Natural killer cell (primary cell): ENCODE measurements at regions not wholly inside any gene's neighbourhood (a gene's known extent, or its start where the extent isn't known, plus 50 kb on each side); places are given as distances from the start of the nearest gene placed in this dataset.

Source experiments
- ATAC-seq, 3 donors: fragments of 150-1000 bp in 2 of 3; fragments of 200-7000 bp in 1 of 3; cut with Tn5 transposase; 1 replicate in 1 of 3; 2 replicates in 2 of 3; pipeline ENCODE4 v1.10.0; 2021; ENCODE audit warnings: mild to moderate bottlenecking in 2 of 3, moderate library complexity in 2 of 3
- DNase-seq, 2 donors: peaks; one replicate each; pipeline versions ENCODE4 v3.0.0 to v3.0.0-alpha.2; 2013 to 2021; ENCODE audit warnings: mixed read lengths in 1 of 2
- H3K27ac ChIP-seq: one replicate; pipeline ENCODE4 v1.5.1; 2013; ENCODE audit warnings: mild to moderate bottlenecking, low read length
- H3K27me3 ChIP-seq: one replicate; pipeline ENCODE4 v1.6.1; 2013; ENCODE audit warnings: low read length; ENCODE audit not compliant: control insufficient read depth, insufficient read depth
- H3K36me3 ChIP-seq: one replicate; pipeline ENCODE4 v1.6.1; 2013; ENCODE audit warnings: low read length; ENCODE audit not compliant: control insufficient read depth, insufficient read depth
- H3K4me1 ChIP-seq: one replicate; pipeline ENCODE4 v1.6.1; 2013; ENCODE audit warnings: low read length; ENCODE audit not compliant: control insufficient read depth, insufficient read depth
- H3K4me3 ChIP-seq: one replicate; pipeline ENCODE4 v1.5.1; 2013; ENCODE audit warnings: low read length
- H3K9me3 ChIP-seq: one replicate; pipeline ENCODE4 v1.6.1; 2013; ENCODE audit warnings: low read length; ENCODE audit not compliant: control insufficient read depth, insufficient read depth
- H3K27ac Mint-ChIP-seq, 2 donors: one replicate each; pipeline ENCODE4 v1.8.0; 2022; ENCODE audit warnings: mild to moderate bottlenecking in 2 of 2, mixed read lengths in 2 of 2, moderate library complexity in 1 of 2
- H3K27me3 Mint-ChIP-seq, 2 donors: one replicate each; pipeline ENCODE4 v1.8.0; 2022; ENCODE audit warnings: low read depth in 2 of 2, mixed read lengths in 2 of 2
- H3K36me3 Mint-ChIP-seq: one replicate; pipeline ENCODE4 v1.8.0; 2022; ENCODE audit warnings: mixed read lengths
- H3K4me1 Mint-ChIP-seq, 2 donors: one replicate each; pipeline ENCODE4 v1.8.0; 2022; ENCODE audit warnings: mixed read lengths in 2 of 2
- H3K4me3 Mint-ChIP-seq: one replicate; pipeline ENCODE4 v1.8.0; 2022; ENCODE audit warnings: mild to moderate bottlenecking, moderate library complexity, mixed read lengths
- H3K9me3 Mint-ChIP-seq, 2 donors: one replicate each; pipeline ENCODE4 v1.8.0; 2022; ENCODE audit warnings: mixed read lengths in 2 of 2
- WGBS: methylation state at CpG from one replicate; pipeline ENCODE4 v1.1.7; 2013; ENCODE audit warnings: missing lambda C conversion rate; ENCODE audit not compliant: insufficient coverage; 5-methylcytosine and 5-hydroxymethylcytosine counted together
- intact Hi-C: fragments of 100-400 bp; cut with micrococcal nuclease; formaldehyde crosslinking; loops from one replicate; pipeline ENCODE4 v1.14.2; 2022
- TF ChIP-seq, protein P1 (sequence below): fragments of 200-600 bp; IDR thresholded peaks from one replicate; pipeline ENCODE4 v1.8.0; 2022; ENCODE audit warnings: antibody characterized with exemption

DNA sequence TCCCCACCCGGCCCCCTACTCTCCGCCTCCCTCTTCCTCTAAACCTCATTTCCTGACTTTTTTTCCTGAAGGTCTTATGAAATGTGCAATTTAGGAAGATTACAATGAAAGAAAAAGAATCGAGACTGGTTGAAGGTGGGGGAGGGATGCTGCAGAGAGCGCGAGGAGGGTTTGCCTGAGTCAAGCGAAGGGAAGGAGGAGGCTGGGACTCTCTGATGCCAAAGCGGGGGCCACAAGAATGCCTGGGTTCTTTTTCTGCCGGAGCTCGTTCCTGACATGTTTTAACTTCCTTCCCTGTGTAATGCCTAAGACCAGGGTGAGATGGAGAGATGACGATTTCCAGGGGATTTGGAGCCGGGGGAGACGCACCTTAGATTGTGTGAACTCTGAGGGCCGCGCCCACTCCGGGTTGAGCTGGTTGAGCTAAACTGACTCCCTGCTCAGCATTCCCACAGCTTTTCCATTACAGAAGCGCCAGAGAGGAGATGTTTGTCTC, 270.5 kb upstream of the SORL1-AS1 start:
- WGBS: 70% methylated on average over 14 of the region's 16 CpGs
- TF ChIP-seq, protein P1, sequence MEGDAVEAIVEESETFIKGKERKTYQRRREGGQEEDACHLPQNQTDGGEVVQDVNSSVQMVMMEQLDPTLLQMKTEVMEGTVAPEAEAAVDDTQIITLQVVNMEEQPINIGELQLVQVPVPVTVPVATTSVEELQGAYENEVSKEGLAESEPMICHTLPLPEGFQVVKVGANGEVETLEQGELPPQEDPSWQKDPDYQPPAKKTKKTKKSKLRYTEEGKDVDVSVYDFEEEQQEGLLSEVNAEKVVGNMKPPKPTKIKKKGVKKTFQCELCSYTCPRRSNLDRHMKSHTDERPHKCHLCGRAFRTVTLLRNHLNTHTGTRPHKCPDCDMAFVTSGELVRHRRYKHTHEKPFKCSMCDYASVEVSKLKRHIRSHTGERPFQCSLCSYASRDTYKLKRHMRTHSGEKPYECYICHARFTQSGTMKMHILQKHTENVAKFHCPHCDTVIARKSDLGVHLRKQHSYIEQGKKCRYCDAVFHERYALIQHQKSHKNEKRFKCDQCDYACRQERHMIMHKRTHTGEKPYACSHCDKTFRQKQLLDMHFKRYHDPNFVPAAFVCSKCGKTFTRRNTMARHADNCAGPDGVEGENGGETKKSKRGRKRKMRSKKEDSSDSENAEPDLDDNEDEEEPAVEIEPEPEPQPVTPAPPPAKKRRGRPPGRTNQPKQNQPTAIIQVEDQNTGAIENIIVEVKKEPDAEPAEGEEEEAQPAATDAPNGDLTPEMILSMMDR: no peak
- Mint-ChIP-seq H3K27ac (no peak overlapping the region), H3K27me3 (peaks cover 23 to 27% of the 10 kb centered on the region in 2 donors), H3K4me1 (no peaks in the 10 kb centered on the region), H3K9me3 (peaks cover 0 to 3% of the 10 kb centered on the region in 2 donors), H3K4me3 (no peak overlapping the region), H3K36me3 (no peaks in the 10 kb centered on the region)
- H3K4me3 ChIP-seq: no peak overlapping the region
- H3K36me3 ChIP-seq: no peaks in the 10 kb centered on the region
- DNase-seq (no peak), ATAC-seq (no peak)
- H3K4me1 ChIP-seq: no peaks in the 10 kb centered on the region
- peaks cover 3% of the 10 kb centered on the region for H3K27me3 ChIP-seq
- H3K27ac ChIP-seq: no peak overlapping the region
- intact Hi-C loops: no loop called here
- no peaks in the 10 kb centered on the region for H3K9me3 ChIP-seq

DNA sequence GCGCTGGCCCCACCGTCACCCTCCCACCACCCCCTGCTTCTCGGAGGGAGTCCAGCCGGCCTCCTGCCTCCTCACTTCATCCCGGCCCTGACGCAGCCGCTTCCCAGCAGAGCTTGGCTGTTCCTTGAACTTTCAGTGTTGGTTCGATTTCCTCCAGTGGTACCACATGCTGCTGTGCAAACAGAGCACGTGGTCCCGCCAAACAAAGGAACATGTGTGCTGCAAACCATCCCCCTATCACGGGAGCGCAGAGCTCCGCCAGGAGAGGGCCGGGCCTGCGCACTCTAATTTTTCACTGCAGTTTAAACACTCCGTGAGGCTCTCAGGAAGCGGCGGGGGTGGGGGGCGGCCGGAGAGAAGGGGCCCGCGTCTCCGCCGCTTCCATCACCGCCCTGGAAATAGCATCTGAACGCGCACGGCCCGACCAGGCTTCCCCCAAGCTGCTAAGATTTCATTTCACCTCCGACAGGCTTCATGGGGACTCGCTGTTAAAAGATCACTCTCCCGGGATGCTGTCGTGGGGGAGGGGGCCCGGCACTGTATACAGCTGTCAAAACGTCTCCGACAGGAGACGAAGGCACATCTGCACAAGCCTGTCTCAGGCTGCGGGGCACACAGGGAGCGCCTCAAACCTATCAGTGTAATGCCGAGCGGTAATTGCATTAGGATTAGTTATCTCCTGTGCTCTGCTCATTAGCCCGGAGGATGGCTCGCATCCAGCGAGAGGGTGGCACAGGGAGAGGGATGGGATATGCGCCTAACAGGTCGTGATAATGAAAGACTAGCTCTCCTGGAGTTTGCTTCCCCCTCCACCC, 269.9 kb upstream of the SORL1-AS1 start:
- WGBS: 8% methylated on average over 46 of the region's 46 CpGs

DNA sequence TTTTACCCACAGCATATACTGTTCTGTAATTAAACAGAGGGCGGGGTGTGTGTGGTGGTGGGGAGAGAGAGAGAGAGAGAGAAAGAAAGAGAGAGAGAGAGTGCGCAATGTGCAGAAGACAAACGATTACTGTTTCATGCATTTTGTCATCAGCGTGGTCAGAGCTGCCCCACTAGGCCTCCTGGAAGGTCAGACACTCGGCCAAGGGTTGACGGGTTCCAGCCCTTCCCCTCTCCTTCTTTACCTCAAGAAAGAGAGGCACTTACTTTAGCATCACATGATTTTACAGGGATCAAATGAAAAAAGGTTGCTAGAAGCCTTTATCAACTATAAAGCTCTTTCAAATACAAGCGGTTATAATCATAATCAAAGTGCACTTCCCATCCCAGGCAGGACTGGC, 269.2 kb upstream of the SORL1-AS1 start:
- Mint-ChIP-seq H3K4me1 (no peaks in the 10 kb centered on the region), H3K36me3 (no peaks in the 10 kb centered on the region), H3K9me3 (peaks cover 0 to 3% of the 10 kb centered on the region in 2 donors), H3K27me3 (peaks cover 23 to 25% of the 10 kb centered on the region in 2 donors), H3K4me3 (no peak overlapping the region), H3K27ac (no peak overlapping the region)
- H3K4me1 ChIP-seq: no peaks in the 10 kb centered on the region
- H3K36me3 ChIP-seq: no peaks in the 10 kb centered on the region
- 81% methylated on average over 7 of the region's 7 CpGs for WGBS
- DNase-seq: no peak
- intact Hi-C loops: no loop called here
- no peak for ATAC-seq
- TF ChIP-seq, protein P1: no peak
- H3K4me3 ChIP-seq: no peak overlapping the region
- H3K9me3 ChIP-seq: no peaks in the 10 kb centered on the region
- no peak overlapping the region for H3K27ac ChIP-seq
- peaks cover 3% of the 10 kb centered on the region for H3K27me3 ChIP-seq

More for the DNA sequence above, 269.9 kb upstream of the SORL1-AS1 start:
- Histone ChIP-seq H3K27me3 (peaks cover 3% of the 10 kb centered on the region), H3K4me1 (no peaks in the 10 kb centered on the region), H3K9me3 (no peaks in the 10 kb centered on the region), H3K4me3 (no peak overlapping the region), H3K36me3 (no peaks in the 10 kb centered on the region), H3K27ac (no peak overlapping the region)
- H3K9me3 Mint-ChIP-seq: peaks cover 0 to 3% of the 10 kb centered on the region in 2 donors
- intact Hi-C loops: no loop called here
- peaks cover 23 to 27% of the 10 kb centered on the region in 2 donors for H3K27me3 Mint-ChIP-seq
- DNase-seq (no peak), ATAC-seq (no peak)
- H3K4me3 Mint-ChIP-seq: no peak overlapping the region
- H3K4me1 Mint-ChIP-seq: no peaks in the 10 kb centered on the region
- no peaks in the 10 kb centered on the region for H3K36me3 Mint-ChIP-seq
- no peak overlapping the region for H3K27ac Mint-ChIP-seq
- TF ChIP-seq, protein P1: no peak
